Anterior cingulate cortex (tissue), 58 donors: ENCODE measurements at regions not wholly inside any gene's neighbourhood (a gene's known extent, or its start where the extent isn't known, plus 50 kb on each side); places are given as distances from the start of the nearest gene placed in this dataset.
"Not testable (repeated sequence)": the region's sequence is repeated elsewhere in the genome, so short reads cannot be mapped to it uniquely, and the experiment has no call there.

Source experiments
- DNase-seq, 58 donors: peaks; one replicate each; lab custom pipeline; 2025; lab: John Stamatoyannopoulos, UW

- DNase-seq = no peak
Measured at GRCh38 chr10:28983799-28984198, 305.1 kb upstream of the LYZL1 start.

GRCh38 chr10:28984431-28984830 is 304.4 kb upstream of the LYZL1 start:
- DNase-seq = peak in 25 of 58 donors; percentile 3 to 75 (median 22)

- DNase-seq = no peak
Measured at GRCh38 chr10:28985137-28985885, 303.6 kb upstream of the LYZL1 start.

- no peak for DNase-seq
Measured at GRCh38 chr10:28986117-28986792, 302.6 kb upstream of the LYZL1 start.

GRCh38 chr10:28986856-28987255 is 302.0 kb upstream of the LYZL1 start:
- DNase-seq = no peak

GRCh38 chr10:28987555-28988320 is 301.1 kb upstream of the LYZL1 start:
- DNase-seq = no peak

- DNase-seq = no peak
Measured at GRCh38 chr10:28988980-28989379, 299.9 kb upstream of the LYZL1 start.

GRCh38 chr10:28991333-28992270 is 297.3 kb upstream of the LYZL1 start:
- DNase-seq = no peak

GRCh38 chr10:28993056-28993455 is 295.8 kb upstream of the LYZL1 start:
- DNase-seq = no peak

GRCh38 chr10:28993861-28994260 is 295.0 kb upstream of the LYZL1 start:
- no peak for DNase-seq

- not testable (repeated sequence) for DNase-seq
Measured at GRCh38 chr10:28994802-28995201, 294.1 kb upstream of the LYZL1 start.

GRCh38 chr10:28995497-28995896 is 293.4 kb upstream of the LYZL1 start:
- no peak for DNase-seq

GRCh38 chr10:28996345-28996744 is 292.5 kb upstream of the LYZL1 start:
- no peak for DNase-seq

- no peak for DNase-seq
Measured at GRCh38 chr10:28996947-28997551, 291.8 kb upstream of the LYZL1 start.

GRCh38 chr10:28997734-28998133 is 291.1 kb upstream of the LYZL1 start:
- no peak for DNase-seq

- DNase-seq = no peak
Measured at GRCh38 chr10:29001801-29002200, 287.1 kb upstream of the LYZL1 start.

- DNase-seq = not testable (repeated sequence)
Measured at GRCh38 chr10:29003014-29003413, 285.9 kb upstream of the LYZL1 start.

GRCh38 chr10:29005988-29006387 is 282.9 kb upstream of the LYZL1 start:
- DNase-seq = no peak

- DNase-seq = no peak
Measured at GRCh38 chr10:29007370-29007747, 281.5 kb upstream of the LYZL1 start.
